HL-60 (cell line): ENCODE measurements at regions not wholly inside any gene's neighbourhood (a gene's known extent, or its start where the extent isn't known, plus 50 kb on each side); places are given as distances from the start of the nearest gene placed in this dataset.

ENCODE experiments used
- DNase-seq, 2 experiments: peaks; one replicate each; pipeline ENCODE4 v3.0.0-alpha.2; 2010 to 2020; ENCODE audit warnings: low read depth in 1 of 2, low spot score in 1 of 2
- H3K27ac ChIP-seq: fragments of 250-450 bp; sonication (Bioruptor Pico); replicated peaks from 2 replicates; pipeline ENCODE4 v1.5.1; 2020; ENCODE audit warnings: mild to moderate bottlenecking, moderate library complexity
- H3K27me3 ChIP-seq: fragments of 250-450 bp; sonication (Bioruptor Pico); 2 replicates; pipeline ENCODE4 v1.5.1; 2021; ENCODE audit warnings: mild to moderate bottlenecking, moderate library complexity; ENCODE audit not compliant: insufficient read depth, poor library complexity, severe bottlenecking
- H3K4me3 ChIP-seq: replicated peaks from 2 replicates; pipeline ENCODE4 v1.5.1; 2011; ENCODE audit warnings: mild to moderate bottlenecking, control low read depth, low read length; ENCODE audit not compliant: insufficient read depth
- CTCF ChIP-seq: IDR thresholded peaks from one replicate; pipeline ENCODE4 v1.5.1; 2011; ENCODE audit warnings: low read length, control low read depth, inconsistent platforms; ENCODE audit not compliant: insufficient read depth
- GABPA ChIP-seq: IDR thresholded peaks from 2 replicates; pipeline ENCODE4 v1.6.1; 2012; ENCODE audit warnings: low read depth
- POLR2AphosphoS5 ChIP-seq: IDR thresholded peaks from 2 replicates; pipeline ENCODE4 v1.6.1; 2012; ENCODE audit warnings: low read depth
- REST ChIP-seq: IDR thresholded peaks from 2 replicates; pipeline ENCODE4 v1.6.1; 2012; ENCODE audit warnings: low read depth; ENCODE audit not compliant: insufficient replicate concordance
- SPI1 ChIP-seq: IDR thresholded peaks from 2 replicates; pipeline ENCODE4 v1.6.1; 2012; ENCODE audit warnings: low read depth, mild to moderate bottlenecking, borderline replicate concordance

GRCh38 chr13:64993514-64994164 lies 2236.5 kb downstream of the PCDH9 start:
- TF ChIP-seq REST (no peak), CTCF (no peak), POLR2AphosphoS5 (no peak), SPI1 (peak; percentile 45; the same call in 1 of the 2 replicates), GABPA (no peak)
- Histone ChIP-seq H3K27ac (no peak overlapping the region), H3K27me3 (no peaks in the 10 kb centered on the region), H3K4me3 (no peak overlapping the region)
- DNase-seq = no peak

- Histone ChIP-seq H3K27ac (no peak overlapping the region), H3K4me3 (no peak overlapping the region), H3K27me3 (no peaks in the 10 kb centered on the region)
- TF ChIP-seq SPI1 (no peak), REST (no peak), CTCF (no peak)
- no peak for DNase-seq
Observed at GRCh38 chr13:64992314-64992713, 2237.8 kb downstream of the PCDH9 start.

- no peak overlapping the region for H3K4me3 ChIP-seq
- TF ChIP-seq GABPA = no peak
- TF ChIP-seq CTCF = no peak
- TF ChIP-seq SPI1 = no peak
- TF ChIP-seq POLR2AphosphoS5 = no peak
- TF ChIP-seq REST = no peak
- DNase-seq = no peak
- H3K27me3 ChIP-seq = no peaks in the 10 kb centered on the region
- no peak overlapping the region for H3K27ac ChIP-seq
Observed at GRCh38 chr13:64985075-64985474, 2245.1 kb downstream of the PCDH9 start.
